ENCODE measurements at regions not wholly inside any gene's neighbourhood (a gene's known extent, or its start where the extent isn't known, plus 50 kb on each side); places are given as distances from the start of the nearest gene placed in this dataset.

GRCh38 chr7:13288516-13288915 lies 601.1 kb downstream of the ARL4A start:
- no peak overlapping the region for H3K27ac ChIP-seq
- TF ChIP-seq CTCF (conservative IDR thresholded peaks at IDR 0.05) = no peak

- H3K27ac ChIP-seq = no peak overlapping the region
- no peak for TF ChIP-seq CTCF (conservative IDR thresholded peaks at IDR 0.05)
Measured at GRCh38 chr7:13290975-13291374, 603.5 kb downstream of the ARL4A start.

GRCh38 chr7:13293264-13294002 lies 606.0 kb downstream of the ARL4A start:
- TF ChIP-seq CTCF (conservative IDR thresholded peaks at IDR 0.05) = no peak
- H3K27ac ChIP-seq = no peak overlapping the region

GRCh38 chr7:13307040-13307439 lies 619.6 kb downstream of the ARL4A start:
- no peak overlapping the region for H3K27ac ChIP-seq
- no peak for TF ChIP-seq CTCF (conservative IDR thresholded peaks at IDR 0.05)

- TF ChIP-seq CTCF (conservative IDR thresholded peaks at IDR 0.05) = no peak
- no peak overlapping the region for H3K27ac ChIP-seq
Measured at GRCh38 chr7:13308423-13308822, 621.0 kb downstream of the ARL4A start.

GRCh38 chr7:13309535-13309934 lies 622.1 kb downstream of the ARL4A start:
- 0 out of 2 replicates have a peak overlapping the region, but pooled peaks have one; percentile 13 for H3K27ac ChIP-seq
- TF ChIP-seq CTCF (conservative IDR thresholded peaks at IDR 0.05) = peak; percentile 66

- no peak overlapping the region for H3K27ac ChIP-seq
- no peak for TF ChIP-seq CTCF (conservative IDR thresholded peaks at IDR 0.05)
Measured at GRCh38 chr7:13312307-13312706, 624.9 kb downstream of the ARL4A start.

Data from VCaP (cell line).